HG03280 (cell line): ENCODE measurements at regions not wholly inside any gene's neighbourhood (a gene's known extent, or its start where the extent isn't known, plus 50 kb on each side); places are given as distances from the start of the nearest gene placed in this dataset.

Experiments
- ATAC-seq: cut with Tn5 transposase; IDR thresholded peaks from one replicate; pipeline ENCODE4 v1.9.1; 2021; ENCODE audit warnings: mild to moderate bottlenecking, moderate library complexity; ENCODE audit not compliant: unreplicated experiment

DNA sequence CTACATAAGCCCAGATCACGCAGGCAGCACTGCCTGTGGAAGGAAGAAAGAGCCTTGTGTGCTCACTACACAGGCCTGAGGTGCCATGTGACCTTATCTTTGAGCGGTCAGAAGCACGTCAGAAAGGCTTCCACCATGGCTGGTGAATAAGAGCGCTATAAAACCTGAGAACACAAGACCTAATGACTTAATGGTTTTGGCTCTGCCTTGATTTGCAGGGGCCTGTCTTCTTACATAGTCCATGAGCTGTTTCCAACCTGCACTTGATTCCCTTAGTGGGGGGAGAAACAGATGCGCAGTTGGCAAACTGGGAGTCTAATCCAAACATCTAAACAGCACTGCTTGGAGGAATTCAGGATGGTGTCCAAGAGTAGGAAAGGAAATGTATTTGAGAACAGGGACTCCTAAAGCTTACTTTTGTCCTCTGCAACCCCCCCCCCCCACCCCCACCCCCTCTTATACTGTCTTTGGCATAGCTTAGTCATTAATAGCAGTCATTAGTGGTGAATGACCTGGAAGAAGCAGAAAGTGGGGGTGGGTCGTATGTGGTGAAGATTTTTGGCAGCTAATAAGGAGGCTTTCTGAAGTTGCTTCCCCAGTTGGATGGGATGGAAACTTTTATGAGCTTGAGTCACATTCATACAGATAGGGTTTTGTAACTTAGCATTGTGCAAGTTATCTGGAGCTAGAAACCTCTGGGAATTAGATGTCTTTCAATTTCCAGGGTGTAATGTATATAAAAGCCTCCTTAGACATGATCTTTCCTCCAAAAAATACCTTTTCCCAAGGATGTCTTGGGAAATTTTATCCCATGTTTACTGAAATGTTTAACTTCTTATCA, 454.1 kb downstream of the MEIS1 start:
- no peak for ATAC-seq

DNA sequence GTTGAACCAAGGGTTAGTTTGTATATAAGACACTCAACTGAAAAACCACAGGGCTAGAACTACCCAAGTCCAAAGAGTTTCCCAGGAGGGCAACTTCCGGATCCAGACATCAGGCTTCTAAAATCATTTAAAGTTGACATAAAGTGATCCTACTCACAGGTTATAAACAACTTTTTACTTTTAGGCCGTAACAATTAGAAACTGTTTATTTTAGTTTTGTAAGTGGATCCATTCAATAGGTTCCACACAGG, 454.6 kb downstream of the MEIS1 start:
- ATAC-seq, result no peak

DNA sequence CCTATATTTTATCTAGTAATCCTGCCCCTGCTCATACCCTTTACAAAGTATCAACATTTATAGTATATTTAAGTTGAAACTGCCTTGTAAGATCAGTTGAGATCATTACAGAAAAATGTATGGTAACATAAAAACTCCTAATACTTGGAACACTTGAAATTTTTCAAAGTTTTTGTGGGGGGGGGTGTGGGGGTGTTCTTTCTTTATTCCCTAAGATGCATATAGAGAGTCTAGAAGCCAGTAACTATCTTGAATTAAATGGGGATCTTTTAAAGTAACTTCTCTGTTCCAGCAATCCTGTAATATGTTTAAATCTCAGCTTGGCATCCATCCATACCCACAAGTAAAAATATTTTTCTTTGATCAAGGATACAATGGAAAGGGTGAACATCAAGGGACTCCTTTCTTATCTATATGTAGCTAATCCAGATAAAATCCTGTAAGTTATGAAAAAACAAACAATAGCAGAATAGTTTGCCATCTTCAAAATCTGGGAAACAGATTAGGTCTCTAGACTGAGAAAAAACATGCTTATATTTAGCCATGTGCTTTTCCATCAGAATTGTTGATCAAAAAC, 455.3 kb downstream of the MEIS1 start:
- no peak for ATAC-seq

DNA sequence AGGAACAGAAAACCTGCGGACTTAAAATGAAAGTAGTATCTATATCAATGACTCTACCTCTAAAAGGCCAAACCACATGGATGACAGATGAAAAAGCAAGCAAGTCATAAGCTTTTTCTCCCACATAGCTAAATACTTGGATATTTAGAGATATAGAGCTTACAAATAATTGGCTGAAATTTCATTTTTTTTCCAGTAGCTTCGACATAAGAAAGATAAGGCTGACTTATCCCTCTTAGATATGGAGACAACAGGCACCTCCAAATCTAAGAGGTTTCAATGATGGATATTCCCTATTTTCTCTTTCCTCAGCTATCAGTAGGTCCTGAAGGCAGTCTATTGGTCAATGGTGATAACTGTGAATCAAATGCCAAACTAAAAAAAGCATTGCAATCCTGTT, 460.3 kb downstream of the MEIS1 start:
- no peak for ATAC-seq

DNA sequence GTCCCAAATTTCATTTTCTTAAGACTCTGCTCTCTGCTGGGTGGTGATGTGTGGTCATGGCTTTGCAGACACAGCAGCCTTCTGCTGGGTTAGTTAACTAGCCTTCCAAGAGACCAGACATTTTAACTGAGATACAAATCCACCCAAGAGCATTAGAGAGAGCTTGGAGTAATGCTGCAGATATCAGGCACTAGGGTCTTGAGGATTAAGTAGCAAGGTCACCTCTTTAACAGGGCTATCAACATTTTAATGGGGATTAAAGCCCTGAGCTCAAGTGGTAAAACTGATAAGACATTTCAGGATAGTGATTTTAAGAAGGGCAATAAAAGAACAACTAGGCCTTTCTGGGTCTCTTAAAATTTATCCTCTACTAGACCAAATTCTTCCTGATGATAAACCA, 461.2 kb downstream of the MEIS1 start:
- no peak for ATAC-seq

DNA sequence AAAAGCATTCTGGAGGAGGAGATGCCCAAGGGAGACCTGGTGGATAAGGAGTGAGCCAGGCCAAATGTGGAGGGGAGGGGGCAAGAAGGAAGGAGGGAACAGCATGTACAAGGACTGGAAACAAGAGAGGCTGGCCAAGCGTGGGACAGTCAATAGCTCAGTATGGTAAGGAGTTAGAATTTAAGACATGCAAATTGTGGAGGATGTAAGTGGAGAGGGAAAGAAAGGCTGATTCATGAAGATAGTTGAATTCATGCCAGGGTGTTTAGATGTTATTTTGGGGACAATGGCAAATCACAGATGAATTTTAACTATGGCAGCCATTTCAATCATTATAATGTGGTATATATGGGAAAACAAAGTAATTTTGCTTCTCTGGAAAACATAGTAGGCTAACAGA, 462.3 kb downstream of the MEIS1 start:
- ATAC-seq, result no peak

DNA sequence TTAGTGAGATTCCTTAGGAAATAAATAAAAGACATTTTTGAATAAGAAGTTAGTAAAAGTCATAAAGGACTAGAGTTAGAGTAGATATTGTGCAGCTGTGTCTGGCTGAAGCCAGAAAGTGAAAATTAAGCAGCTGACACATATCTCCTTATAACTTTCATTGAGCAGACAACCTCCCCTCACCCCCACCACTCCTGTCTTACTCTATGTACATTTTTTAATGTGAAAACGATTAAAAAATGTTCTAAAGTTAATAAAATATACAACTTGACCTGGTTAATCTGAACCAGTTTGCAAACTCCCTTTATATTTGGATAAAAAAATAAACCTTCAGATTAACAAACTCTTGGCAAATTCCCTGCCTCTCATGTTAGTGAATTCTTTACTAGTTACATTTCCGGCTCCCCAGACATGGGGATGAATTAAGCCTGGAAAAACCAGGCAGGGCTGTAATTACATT, 462.8 kb downstream of the MEIS1 start:
- ATAC-seq, result no peak

DNA sequence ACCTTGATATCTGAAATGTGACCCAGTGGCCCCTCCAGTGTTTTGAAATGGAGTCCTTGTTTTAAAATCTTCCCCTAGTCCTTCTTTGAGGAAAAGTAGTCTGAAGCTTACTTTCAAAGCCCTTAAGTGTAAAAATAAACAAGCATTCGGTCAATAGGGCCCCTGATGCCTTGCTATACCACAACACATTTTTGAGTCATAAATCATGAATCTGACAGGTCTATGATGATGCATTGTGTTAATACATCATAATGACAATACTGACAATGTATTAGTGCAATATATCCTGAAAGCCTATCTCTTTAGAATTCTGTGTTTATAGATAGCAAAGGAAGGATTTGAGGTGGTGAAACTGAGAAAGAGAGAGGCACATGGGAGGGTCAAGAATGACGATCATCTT, 464.2 kb downstream of the MEIS1 start:
- no peak for ATAC-seq

DNA sequence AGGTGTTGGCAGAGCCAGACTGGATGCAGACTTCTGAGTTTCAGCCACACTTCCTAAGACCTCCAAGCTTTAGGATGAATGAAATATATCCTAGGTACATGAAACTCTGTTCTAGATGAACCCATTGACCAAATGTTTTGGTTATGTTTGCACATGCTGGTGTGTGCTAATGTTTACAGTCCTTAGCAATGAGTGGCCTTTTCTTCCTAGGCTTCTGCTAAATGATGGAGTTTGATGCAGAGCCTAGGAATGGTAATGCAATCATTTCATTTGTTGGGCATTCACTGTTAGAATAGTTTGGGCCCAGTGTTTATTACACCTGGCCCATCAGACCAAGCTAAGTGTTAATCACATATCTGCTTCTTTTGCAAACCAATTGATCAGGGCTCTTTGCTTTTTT, 464.7 kb downstream of the MEIS1 start:
- ATAC-seq, result no peak

DNA sequence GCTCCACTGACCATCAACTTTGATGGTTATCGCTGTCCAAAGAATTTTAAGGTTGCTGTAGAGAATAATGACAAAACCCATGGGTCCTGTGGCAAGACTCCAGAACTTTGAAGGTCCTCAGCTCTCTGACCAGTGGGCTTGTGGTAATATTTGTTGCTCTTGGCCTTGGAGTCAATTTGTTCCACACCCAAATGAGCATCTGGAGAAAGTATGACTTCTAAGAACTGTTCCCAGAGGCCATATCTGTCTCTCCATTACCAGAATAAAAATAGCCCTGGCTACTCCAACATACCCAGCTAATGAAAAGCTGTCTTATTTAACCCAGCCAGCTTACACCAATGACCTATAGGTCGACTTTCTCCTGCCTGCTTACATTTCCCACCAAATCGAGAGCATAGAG, 466.4 kb downstream of the MEIS1 start:
- no peak for ATAC-seq

DNA sequence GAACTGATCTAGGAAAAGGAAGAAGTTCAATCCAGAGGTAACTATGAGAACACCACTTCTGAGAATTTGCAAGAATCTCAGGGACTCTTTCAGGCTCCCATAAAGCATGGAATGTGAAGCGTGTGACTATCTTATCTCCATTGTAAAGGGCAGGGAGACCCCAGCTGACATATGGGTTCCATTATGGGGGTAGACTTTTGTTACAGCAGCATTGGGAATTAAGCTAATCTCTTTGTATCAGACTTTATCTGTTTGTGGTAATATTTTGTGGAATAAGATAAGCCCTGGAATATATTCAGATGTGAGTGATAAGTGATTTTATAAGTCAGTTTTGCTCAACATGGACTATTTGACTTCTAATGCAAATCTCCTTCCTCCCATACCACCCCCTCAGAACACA, 468.3 kb downstream of the MEIS1 start:
- no peak for ATAC-seq

DNA sequence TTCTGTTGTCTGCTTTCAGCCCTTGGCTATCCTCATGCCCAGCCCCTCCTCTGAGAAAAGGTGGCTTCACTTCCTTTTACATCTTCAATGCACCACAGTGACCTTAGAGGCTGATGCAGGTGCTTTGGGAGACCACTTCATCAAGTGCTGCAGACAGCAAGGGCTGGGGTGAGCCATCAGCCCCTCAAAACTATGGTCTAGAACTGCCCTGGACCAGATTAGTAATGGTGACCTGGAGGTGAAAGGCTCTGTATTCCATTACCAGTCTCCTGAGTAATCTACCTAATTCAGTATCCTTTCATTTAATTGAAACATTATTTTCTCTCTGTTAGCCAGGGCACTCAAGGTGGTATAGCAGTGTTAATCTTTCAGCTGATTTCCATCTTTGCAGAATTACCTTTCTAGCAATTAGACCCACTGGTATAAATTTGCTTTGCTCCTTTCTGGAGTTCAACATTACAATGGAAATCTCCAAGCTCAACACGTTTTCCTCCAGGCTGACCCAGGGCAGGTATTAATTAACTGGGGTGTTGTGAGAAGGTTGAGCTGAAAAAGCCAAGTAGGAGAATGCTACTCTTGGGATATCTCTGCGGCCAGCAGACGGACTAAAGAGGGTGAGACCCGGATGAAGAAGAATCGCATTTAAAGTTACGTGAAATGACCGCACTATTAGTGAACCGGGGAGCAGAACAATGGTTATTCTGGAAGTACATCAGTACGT, 469.0 kb downstream of the MEIS1 start:
- no peak for ATAC-seq

DNA sequence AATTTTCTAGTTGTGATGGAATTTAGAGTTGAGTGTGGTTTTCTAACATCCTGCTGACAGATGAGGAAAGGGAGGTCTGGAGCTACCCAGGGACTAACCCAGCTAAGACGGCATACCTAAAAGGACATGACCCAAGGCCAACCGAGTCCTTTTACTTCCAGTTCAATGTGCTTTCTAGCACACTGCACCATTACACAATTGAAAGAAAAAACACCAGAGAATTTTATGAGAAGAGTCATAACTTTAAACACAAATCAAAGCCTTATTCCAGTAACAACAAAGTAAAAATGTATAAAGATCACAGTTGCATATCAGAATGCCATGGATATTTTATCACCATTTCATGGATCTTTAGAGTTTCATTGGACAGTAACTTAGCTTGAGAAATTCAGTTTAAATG, 480.3 kb downstream of the MEIS1 start:
- ATAC-seq, result no peak

DNA sequence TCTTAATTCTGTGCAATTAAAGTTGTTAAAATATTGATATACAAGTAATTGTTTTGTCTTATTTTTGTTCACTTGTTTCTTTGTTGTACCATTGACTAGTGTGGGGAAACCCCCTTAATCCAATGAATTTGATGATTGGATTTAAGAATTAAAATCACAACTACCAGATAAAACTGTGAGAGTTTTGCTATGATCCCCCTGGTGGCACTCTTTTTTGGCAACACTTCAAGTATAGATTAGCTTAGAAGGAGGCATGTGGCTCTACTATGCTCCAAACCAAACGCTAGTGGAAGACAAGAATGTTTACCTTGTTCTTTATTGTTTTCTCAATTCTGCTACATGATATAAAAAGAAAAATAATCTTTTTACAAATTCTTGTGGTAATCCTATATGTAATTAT, 477.8 kb upstream of the ETAA1 start:
- no peak for ATAC-seq

DNA sequence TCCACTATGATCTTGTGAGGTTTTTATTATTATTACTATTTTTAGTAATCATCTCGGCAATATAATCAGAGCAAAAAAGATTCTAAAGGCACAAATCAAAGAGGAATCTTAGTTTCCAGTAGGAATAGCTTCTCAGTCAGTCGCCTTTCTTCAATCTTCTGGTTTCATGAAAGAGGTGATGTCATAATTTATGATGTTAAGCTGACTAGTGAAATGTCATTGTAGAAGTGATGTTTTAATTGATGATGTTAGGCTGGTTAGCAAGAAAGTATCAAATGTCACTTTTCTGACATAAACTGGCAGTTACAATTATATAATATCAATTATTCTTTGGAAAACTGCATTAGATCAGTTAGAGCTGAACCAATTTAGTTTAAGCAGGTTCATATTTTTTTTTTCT, 476.7 kb upstream of the ETAA1 start:
- no peak for ATAC-seq

DNA sequence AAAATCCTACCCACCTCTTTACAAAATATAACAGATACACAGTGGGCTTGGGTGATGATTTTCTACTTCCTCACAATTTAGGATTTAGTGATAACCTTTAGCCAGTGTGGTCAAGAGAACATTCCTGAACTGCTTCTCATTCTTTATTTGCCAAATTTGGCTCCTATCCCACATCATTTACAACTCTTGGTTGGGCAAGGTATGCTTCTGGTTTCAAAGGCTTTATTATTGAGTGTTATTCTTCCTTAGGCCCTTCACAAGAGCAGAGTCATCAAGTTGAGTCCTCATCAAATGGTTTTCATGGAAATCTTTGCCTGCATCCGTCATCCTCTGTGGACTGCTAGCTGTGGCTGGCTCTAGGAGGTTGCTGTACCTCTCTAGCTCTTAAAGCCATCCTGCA, 472.0 kb upstream of the ETAA1 start:
- ATAC-seq, result no peak

DNA sequence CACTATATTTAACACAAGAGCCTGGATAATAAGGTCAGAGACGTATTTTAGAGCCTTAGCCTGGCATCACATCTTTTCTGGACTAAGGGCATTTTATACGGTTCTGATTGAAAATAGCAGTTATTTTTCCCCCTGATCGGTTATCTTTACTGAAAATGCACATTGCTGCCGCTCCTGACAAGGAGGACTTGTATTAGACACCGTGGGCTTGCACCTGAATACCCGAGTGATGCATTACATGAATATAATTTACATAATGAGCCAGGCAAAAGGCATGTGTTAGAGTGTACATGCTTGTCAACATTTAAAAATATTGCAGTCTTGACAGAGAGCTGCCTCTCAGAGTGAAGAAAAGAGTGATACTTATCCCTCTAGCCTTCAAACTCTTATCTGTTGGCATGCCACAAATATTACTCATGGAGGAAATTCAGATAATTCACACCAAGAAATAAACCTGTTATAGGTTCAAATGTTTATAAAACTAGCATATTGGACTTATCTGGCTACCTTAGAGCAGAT, 470.5 kb upstream of the ETAA1 start:
- ATAC-seq, result no peak

DNA sequence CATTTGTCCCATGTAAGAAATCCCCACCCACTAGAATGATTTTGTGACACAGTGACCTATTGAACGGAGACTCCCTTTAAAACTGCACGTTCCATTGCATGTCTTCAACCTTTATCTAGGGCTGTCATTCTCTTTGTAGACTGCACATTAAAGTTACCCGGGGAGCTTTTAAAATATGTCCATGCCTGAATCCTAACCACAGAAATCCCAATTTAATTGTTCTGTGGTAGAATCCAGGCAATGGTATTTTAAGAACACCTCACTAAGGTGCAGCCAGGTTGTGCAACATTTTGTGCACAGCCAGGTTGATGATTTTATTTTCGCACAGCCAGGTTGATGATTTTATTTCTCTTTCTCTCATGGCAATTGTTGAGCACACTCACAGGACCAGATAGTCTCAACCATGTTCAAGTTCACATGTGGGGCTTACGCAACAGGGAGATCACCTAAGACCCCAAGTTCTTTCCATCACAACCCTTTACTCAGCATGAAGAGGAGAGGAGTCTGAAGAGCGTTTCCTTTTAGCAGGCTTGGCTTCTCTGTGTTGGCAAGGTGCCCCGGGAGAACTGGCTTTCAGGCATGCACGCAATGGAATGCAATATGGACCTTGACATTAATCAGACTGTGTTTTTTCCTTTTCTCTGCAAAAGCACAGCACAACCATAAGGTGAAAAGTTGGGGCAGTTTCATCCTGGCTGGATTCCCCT, 467.3 kb upstream of the ETAA1 start:
- ATAC-seq, result no peak

DNA sequence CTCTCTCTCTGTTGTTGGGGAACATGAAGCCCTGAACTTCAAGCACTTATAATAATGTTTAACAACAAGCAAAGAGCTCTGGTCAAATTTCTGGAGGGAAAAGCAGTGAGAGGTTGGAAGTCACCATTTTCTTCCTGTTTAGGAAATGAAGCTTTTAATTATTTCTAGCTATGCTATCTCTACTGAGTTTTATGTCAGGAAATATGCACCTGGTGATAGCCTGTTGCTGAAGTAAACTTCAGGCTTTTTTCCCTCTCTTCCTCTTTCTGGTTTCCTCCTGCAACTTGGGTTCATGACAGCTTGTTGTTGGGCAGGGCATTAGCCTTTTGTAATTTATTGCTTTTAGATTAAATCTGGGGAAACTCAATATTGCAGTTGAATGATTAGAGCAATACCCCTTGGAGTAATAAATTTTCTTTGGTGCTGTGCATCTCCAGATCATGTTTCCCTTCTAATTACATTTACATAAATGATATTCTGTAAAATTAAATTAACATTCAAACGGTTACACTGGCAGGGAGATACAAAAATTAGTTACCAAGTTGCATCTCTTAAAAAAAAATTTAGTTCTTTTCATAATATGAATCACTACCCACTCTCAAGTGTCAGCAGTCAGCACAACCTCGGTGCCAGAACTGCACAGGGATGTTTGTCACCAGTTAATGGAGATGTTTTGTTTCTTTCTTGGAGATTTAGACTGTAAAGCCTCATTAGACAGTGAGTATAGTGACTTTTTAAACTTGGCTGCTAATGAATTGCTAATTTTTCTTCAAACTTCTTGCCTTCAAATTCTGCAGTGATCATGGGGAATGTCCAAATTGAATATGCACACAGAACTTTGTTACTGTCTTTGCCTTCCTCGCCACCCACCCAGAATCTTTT, 466.6 kb upstream of the ETAA1 start:
- ATAC-seq, result no peak

DNA sequence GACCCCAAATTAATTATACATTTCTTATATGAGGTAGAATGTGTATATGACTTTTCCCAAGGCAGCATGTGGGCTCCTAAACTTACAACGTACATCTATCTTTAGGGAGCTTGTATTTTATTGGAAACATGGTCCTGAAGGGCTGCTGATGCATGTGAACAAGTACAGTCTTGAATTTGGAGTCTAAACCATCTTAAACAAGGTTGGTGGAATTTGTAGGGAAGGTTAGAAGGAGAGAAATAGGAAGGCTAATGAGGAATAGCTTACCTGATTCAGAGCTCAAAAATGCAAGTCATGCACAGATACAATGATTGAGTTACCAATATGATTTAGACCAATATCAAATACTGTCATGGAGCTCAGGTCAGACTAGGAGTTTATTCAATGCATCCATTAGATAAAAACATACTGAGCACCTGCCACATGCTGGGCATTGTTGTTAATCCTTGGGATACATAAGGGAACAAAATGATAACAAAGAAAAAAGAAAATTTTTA, 458.6 kb upstream of the ETAA1 start:
- no peak for ATAC-seq
